ENCODE measurements at regions not wholly inside any gene's neighbourhood (a gene's known extent, or its start where the extent isn't known, plus 50 kb on each side); places are given as distances from the start of the nearest gene placed in this dataset.

DNA sequence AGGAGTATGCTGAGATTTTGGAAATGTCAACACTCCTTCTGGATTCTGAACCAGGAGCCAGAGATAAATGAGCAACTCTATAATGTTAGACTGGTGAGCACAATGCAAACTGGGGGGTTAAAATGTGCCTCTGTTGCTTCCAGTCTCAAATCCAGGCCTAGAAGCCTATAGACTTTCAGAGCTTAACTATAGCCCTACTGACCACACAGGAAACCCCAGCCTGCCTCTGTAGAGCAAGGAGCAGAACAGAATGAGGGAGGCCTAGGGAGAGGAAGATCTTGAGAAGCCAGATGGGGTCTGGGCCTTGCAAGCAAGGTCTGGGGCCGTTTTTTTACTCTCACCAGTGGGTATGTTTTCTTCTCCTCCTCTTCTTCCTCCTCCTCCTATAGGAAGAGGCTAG is 225.4 kb upstream of the KITLG start:
- TF ChIP-seq, protein P1, sequence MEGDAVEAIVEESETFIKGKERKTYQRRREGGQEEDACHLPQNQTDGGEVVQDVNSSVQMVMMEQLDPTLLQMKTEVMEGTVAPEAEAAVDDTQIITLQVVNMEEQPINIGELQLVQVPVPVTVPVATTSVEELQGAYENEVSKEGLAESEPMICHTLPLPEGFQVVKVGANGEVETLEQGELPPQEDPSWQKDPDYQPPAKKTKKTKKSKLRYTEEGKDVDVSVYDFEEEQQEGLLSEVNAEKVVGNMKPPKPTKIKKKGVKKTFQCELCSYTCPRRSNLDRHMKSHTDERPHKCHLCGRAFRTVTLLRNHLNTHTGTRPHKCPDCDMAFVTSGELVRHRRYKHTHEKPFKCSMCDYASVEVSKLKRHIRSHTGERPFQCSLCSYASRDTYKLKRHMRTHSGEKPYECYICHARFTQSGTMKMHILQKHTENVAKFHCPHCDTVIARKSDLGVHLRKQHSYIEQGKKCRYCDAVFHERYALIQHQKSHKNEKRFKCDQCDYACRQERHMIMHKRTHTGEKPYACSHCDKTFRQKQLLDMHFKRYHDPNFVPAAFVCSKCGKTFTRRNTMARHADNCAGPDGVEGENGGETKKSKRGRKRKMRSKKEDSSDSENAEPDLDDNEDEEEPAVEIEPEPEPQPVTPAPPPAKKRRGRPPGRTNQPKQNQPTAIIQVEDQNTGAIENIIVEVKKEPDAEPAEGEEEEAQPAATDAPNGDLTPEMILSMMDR (IDR thresholded peaks at IDR 0.05), result no peak
- TF ChIP-seq EZH2 (IDR thresholded peaks at IDR 0.05) (no peak), EZH2phosphoT487 (IDR thresholded peaks at IDR 0.05) (no peak)
